ENCODE measurements at regions not wholly inside any gene's neighbourhood (a gene's known extent, or its start where the extent isn't known, plus 50 kb on each side); places are given as distances from the start of the nearest gene placed in this dataset.
"Not testable (repeated sequence)": the region's sequence is repeated elsewhere in the genome, so short reads cannot be mapped to it uniquely, and the experiment has no call there.

DNA sequence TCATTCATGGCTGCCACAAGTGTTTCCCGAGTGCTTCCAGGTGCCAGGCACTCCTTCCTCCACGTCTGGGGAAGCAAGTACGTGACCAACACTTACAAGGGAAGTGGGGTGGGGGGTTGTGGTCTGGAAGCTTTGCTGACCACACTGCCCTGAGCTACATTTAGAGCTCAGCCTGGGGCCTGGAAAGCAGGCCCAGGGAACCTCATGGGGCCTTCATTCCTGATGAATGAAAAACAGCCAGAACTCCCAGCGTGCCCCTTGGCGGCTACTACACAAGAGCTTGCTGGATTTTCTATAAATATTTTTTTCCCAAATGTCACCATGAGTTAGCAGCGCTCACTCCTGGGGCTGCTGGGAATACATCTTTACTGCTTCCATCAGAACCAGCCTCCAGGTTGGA, 73.3 kb downstream of the ABCC12 start:
- no peak for DNase-seq
- no peak overlapping the region for H3K27ac Mint-ChIP-seq
- H3K36me3 Mint-ChIP-seq (ENCODE audit: insufficient read depth) = no peaks in the 10 kb centered on the region
- peaks cover 20 to 63% of the 10 kb centered on the region in 2 donors for H3K27me3 Mint-ChIP-seq
- no peak overlapping the region for H3K4me3 Mint-ChIP-seq
- no peaks in the 10 kb centered on the region for H3K9me3 Mint-ChIP-seq
- H3K4me1 Mint-ChIP-seq (ENCODE audit: low read depth in 2 of 2) = no peaks in the 10 kb centered on the region
- ATAC-seq (replicated peaks) = no peak

DNA sequence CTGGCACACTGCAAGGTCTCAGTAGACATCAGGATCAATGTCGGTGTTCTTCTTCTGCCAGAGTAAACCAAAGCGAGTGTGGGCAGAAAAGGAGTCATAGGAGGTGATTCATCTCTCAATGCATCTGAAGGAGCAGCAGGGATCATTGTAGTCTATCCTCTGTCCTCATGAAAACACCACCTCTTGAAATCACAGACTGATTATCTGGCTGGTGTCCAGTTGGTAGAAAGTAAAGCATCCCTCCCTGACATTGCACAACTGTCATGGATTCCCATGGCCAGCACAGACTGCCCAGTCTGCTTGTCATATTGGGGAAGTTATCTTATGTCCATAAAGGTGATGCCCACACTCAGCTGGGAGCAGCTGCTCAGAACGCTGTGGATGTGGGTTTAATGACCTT, 74.1 kb downstream of the ABCC12 start:
- H3K27ac Mint-ChIP-seq = no peak overlapping the region
- H3K4me1 Mint-ChIP-seq (ENCODE audit: low read depth in 2 of 2) = no peaks in the 10 kb centered on the region
- DNase-seq = no peak
- no peak overlapping the region for H3K4me3 Mint-ChIP-seq
- H3K36me3 Mint-ChIP-seq (ENCODE audit: insufficient read depth) = no peaks in the 10 kb centered on the region
- no peaks in the 10 kb centered on the region for H3K9me3 Mint-ChIP-seq
- no peak for ATAC-seq (replicated peaks)
- H3K27me3 Mint-ChIP-seq = peaks cover 20 to 63% of the 10 kb centered on the region in 2 donors

DNA sequence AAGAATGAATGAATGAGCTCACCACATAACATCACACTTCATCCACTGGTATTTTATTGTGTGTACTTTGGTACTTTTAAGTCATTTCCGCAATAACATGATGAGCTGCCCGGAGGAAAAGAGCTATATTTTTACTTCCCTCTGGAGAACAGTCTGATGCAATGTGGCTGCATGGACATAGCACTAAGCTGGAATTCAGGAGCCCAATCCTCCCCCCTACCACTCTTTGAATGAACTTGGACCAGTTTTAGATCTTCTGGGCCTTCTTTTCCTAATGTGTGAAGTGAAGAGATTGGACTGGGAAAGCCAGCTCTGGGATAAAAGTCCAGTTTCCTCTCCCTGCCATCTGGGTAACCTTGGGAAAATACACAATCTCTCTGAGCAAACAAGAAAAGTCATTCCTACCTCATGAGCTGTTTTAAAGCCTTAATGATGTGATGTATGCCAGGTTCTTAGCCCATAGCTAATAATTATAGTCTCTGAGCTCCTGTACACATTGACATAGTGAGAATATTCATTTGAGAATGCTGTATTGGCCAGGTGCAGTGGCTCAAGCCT, 79.3 kb downstream of the ABCC12 start:
- no peaks in the 10 kb centered on the region for H3K4me1 Mint-ChIP-seq (ENCODE audit: low read depth in 2 of 2)
- no peak overlapping the region for H3K4me3 Mint-ChIP-seq
- DNase-seq = no peak
- ATAC-seq (replicated peaks) = no peak
- no peak overlapping the region for H3K27ac Mint-ChIP-seq
- H3K36me3 Mint-ChIP-seq (ENCODE audit: insufficient read depth) = no peaks in the 10 kb centered on the region
- H3K27me3 Mint-ChIP-seq = peaks cover 21 to 50% of the 10 kb centered on the region in 2 donors
- H3K9me3 Mint-ChIP-seq = no peaks in the 10 kb centered on the region

GRCh38 chr16:48075398-48075797, 80.4 kb downstream of the ABCC12 start:
- Mint-ChIP-seq H3K4me3 (no peak overlapping the region), H3K36me3 (ENCODE audit: insufficient read depth) (no peaks in the 10 kb centered on the region), H3K4me1 (ENCODE audit: low read depth in 2 of 2) (no peaks in the 10 kb centered on the region), H3K9me3 (no peaks in the 10 kb centered on the region), H3K27me3 (peaks cover 28 to 58% of the 10 kb centered on the region in 2 donors), H3K27ac (no peak overlapping the region)
- DNase-seq (no peak), ATAC-seq (replicated peaks) (no peak)

- DNase-seq (no peak), ATAC-seq (replicated peaks) (no peak)
- Mint-ChIP-seq H3K36me3 (ENCODE audit: insufficient read depth) (no peaks in the 10 kb centered on the region), H3K27me3 (peaks cover 20 to 41% of the 10 kb centered on the region in 2 donors), H3K4me3 (no peak overlapping the region), H3K4me1 (ENCODE audit: low read depth in 2 of 2) (no peaks in the 10 kb centered on the region), H3K9me3 (no peaks in the 10 kb centered on the region), H3K27ac (no peak overlapping the region)
These were observed 88.4 kb downstream of the ABCC12 start for GRCh38 chr16:48067388-48067787.

DNA sequence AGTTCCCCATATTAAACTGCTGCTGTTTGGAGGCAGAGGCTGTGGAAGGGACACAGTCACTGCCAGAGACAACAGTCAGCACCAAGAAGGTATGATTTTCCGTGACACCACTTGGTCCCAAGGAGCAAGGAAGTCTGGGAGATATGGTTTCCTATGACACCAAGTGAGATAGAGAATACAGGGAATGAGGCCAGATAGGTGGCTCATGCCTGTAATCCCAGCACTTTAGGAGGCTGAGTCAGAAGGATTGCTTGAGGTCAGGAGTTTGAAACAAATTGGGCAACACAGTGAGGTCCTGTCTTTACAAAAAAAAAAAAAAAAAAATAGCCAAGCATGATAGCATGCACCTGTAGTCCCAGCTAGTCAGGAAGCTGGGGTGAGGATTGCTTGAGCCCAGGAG, 90.8 kb downstream of the ABCC12 start:
- H3K27ac Mint-ChIP-seq = no peak overlapping the region
- H3K4me1 Mint-ChIP-seq (ENCODE audit: low read depth in 2 of 2) = no peaks in the 10 kb centered on the region
- H3K4me3 Mint-ChIP-seq = no peak overlapping the region
- peaks cover 12 to 17% of the 10 kb centered on the region in 2 donors for H3K27me3 Mint-ChIP-seq
- ATAC-seq (replicated peaks) (no peak), DNase-seq (no peak)
- H3K36me3 Mint-ChIP-seq (ENCODE audit: insufficient read depth) = no peaks in the 10 kb centered on the region
- H3K9me3 Mint-ChIP-seq = no peaks in the 10 kb centered on the region

DNA sequence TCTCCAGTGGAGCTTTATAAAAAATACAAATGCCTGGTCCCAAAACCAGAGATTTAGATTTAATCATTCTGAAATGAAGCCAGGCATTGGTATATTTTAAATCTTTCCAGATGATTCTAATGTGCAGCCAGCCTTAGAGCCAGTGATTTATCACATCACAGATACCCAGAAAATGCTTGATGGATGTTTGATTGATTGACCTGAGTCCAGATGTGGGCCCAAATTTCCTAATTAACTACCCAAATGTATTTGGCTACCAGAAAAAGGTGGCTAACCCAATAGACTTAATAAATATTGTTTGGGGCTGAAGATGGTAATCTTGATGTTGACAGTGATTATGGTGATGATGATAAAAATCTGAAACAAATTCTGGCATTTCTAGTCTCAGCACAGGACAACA, 93.1 kb downstream of the ABCC12 start:
- Mint-ChIP-seq H3K36me3 (ENCODE audit: insufficient read depth) (no peaks in the 10 kb centered on the region), H3K9me3 (no peaks in the 10 kb centered on the region), H3K4me1 (ENCODE audit: low read depth in 2 of 2) (no peaks in the 10 kb centered on the region), H3K27me3 (peaks cover 5 to 6% of the 10 kb centered on the region in 2 donors), H3K4me3 (no peak overlapping the region), H3K27ac (no peak overlapping the region)
- DNase-seq (no peak), ATAC-seq (replicated peaks) (no peak)

DNA sequence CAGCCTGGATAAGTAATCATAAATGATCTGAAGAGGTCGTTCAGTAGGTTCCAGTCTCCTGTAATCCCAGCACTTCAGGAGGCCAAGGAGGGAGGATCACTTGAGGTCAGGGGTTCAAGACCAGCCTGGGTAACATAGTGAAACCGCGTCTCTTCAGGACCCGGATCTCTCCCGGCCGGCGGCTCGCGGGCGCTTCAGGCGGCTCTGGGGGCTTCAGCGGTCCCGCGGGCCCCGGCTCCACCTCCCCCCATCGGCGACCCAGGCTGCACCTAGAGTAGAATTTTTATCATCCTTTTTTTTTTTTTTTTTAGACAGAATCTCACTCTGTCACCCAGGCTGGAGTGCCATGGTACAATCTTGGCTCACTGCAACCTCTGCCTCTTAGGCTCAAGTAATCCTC, 95.9 kb downstream of the ABCC12 start:
- ATAC-seq (replicated peaks) (no peak), DNase-seq (no peak)
- H3K36me3 Mint-ChIP-seq (ENCODE audit: insufficient read depth) = no peaks in the 10 kb centered on the region
- H3K27ac Mint-ChIP-seq = no peak overlapping the region
- H3K27me3 Mint-ChIP-seq = peaks cover 10 to 11% of the 10 kb centered on the region in 2 donors
- peaks cover 0 to 5% of the 10 kb centered on the region in 2 donors for H3K4me1 Mint-ChIP-seq (ENCODE audit: low read depth in 2 of 2)
- no peak overlapping the region for H3K4me3 Mint-ChIP-seq
- no peaks in the 10 kb centered on the region for H3K9me3 Mint-ChIP-seq

DNA sequence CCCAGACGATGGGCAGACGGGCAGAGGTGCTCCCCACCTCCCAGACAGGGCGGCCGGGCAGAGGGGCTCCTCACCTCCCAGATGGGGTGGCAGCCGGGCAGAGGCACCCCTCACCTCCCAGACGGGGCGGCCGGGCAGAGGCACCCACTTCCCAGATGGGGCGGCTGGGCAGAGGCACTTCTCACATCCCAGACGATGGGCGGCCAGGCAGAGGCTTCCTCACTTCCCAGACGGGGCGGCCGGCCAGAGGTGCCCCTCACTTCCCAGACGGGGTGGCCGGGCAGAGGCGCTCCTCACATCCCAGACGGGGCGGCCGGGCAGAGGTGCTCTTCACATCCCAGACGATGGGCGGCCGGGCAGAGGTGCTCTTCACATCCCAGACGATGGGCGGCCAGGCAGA, 96.6 kb downstream of the ABCC12 start:
- H3K9me3 Mint-ChIP-seq; H3K36me3 Mint-ChIP-seq (ENCODE audit: insufficient read depth); ATAC-seq (replicated peaks); H3K27ac Mint-ChIP-seq; H3K4me1 Mint-ChIP-seq (ENCODE audit: low read depth in 2 of 2); H3K4me3 Mint-ChIP-seq; DNase-seq: not testable (repeated sequence)
- peaks cover 17 to 18% of the 10 kb centered on the region in 2 donors for H3K27me3 Mint-ChIP-seq

- no peak overlapping the region for H3K27ac Mint-ChIP-seq
- H3K27me3 Mint-ChIP-seq = peaks cover 17 to 27% of the 10 kb centered on the region in 2 donors
- ATAC-seq (replicated peaks) (no peak), DNase-seq (no peak)
- H3K36me3 Mint-ChIP-seq (ENCODE audit: insufficient read depth) = no peaks in the 10 kb centered on the region
- H3K9me3 Mint-ChIP-seq = no peaks in the 10 kb centered on the region
- H3K4me3 Mint-ChIP-seq = no peak overlapping the region
- H3K4me1 Mint-ChIP-seq (ENCODE audit: low read depth in 2 of 2) = peaks cover 0 to 8% of the 10 kb centered on the region in 2 donors
These were observed 98.7 kb downstream of the ABCC12 start for GRCh38 chr16:48057048-48057447.

DNA sequence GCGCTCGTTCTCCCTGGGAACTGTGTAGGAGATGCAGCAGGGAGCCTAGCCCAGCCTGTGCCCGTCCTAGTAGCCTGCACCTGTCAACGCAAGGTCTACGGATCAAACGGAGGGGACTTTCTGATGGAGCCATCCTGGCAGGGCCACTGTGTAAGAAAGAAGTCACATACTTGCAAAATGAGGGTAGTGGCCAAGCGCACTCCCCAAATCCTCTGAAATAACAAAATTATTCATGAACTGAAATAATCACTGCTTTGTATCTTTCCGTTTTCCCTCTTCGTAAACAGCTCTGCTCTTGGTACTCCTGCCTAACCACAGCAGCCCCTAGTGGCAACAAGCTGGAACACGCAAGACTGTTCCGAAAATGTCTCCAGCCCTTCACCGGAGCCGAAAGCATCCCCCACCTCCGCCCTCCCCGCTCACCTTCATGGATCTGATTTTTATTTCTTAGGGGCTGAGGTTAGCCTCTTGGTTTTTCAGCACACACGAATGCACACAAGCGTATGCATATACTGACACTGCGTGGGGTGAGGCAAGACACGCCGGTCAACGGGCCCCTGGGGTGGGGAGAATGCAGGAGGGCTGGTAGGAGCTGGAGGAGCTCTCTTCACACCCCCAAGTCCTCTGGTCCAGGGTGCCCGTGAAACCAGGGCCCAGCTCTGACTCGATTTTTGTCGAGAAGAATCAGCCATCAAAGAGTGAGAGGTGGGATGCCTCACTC, 100.8 kb downstream of the ABCC12 start:
- Mint-ChIP-seq H3K9me3 (no peaks in the 10 kb centered on the region), H3K4me1 (ENCODE audit: low read depth in 2 of 2) (peaks cover 0 to 8% of the 10 kb centered on the region in 2 donors), H3K27ac (no peak overlapping the region), H3K36me3 (ENCODE audit: insufficient read depth) (no peaks in the 10 kb centered on the region), H3K4me3 (no peak overlapping the region), H3K27me3 (peaks cover 19 to 46% of the 10 kb centered on the region in 2 donors)
- DNase-seq (peak in 1 of 3 experiments; percentile 1), ATAC-seq (replicated peaks) (peak; percentile 33)

DNA sequence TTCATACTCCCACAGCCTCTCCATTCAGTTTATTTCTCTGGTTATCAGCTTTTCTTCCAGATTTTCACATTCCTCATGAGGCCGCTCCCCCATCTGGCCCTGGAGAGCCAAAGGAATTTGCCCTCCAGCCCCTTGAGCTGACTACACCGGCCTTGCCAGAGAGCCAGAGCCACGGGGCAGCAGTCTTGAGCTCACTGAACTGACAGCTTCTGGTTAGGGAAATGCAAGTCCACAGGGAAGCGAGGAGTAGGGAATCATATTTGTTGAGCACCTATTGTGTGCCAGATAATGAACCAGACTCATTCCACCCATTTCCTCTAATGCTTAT, 102.4 kb downstream of the ABCC12 start:
- H3K27me3 Mint-ChIP-seq = peaks cover 19 to 53% of the 10 kb centered on the region in 2 donors
- H3K4me3 Mint-ChIP-seq = no peak overlapping the region
- peaks cover 0 to 8% of the 10 kb centered on the region in 2 donors for H3K4me1 Mint-ChIP-seq (ENCODE audit: low read depth in 2 of 2)
- no peaks in the 10 kb centered on the region for H3K36me3 Mint-ChIP-seq (ENCODE audit: insufficient read depth)
- H3K27ac Mint-ChIP-seq = no peak overlapping the region
- DNase-seq (no peak), ATAC-seq (replicated peaks) (no peak)
- no peaks in the 10 kb centered on the region for H3K9me3 Mint-ChIP-seq

GRCh38 chr16:48052731-48053417, 102.9 kb downstream of the ABCC12 start:
- no peaks in the 10 kb centered on the region for H3K36me3 Mint-ChIP-seq (ENCODE audit: insufficient read depth)
- H3K27ac Mint-ChIP-seq = no peak overlapping the region
- peaks cover 19 to 53% of the 10 kb centered on the region in 2 donors for H3K27me3 Mint-ChIP-seq
- peaks cover 0 to 8% of the 10 kb centered on the region in 2 donors for H3K4me1 Mint-ChIP-seq (ENCODE audit: low read depth in 2 of 2)
- DNase-seq = no peak
- no peak for ATAC-seq (replicated peaks)
- H3K4me3 Mint-ChIP-seq = no peak overlapping the region
- H3K9me3 Mint-ChIP-seq = no peaks in the 10 kb centered on the region

DNA sequence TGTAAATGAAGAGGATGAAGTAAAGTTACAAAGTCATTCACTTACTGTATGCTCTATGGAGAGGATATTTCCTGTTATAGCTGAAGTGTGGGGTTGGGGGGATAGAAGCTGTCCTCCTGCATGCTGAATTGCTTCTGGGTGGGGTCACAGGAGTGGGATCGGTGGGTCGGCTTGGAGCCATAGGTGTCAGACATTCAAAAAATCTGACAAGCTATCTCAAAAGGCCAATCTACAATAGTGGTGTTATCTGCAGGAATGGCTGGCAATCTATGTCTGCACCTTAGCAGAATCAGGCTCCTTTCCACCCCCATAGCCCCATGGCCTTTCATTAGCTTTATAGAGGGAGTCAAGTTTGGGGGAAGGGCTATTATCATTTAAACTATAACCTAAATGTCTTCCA, 104.9 kb downstream of the ABCC12 start:
- no peak overlapping the region for H3K4me3 Mint-ChIP-seq
- DNase-seq (no peak), ATAC-seq (replicated peaks) (no peak)
- no peaks in the 10 kb centered on the region for H3K9me3 Mint-ChIP-seq
- H3K36me3 Mint-ChIP-seq (ENCODE audit: insufficient read depth) = no peaks in the 10 kb centered on the region
- peaks cover 0 to 8% of the 10 kb centered on the region in 2 donors for H3K4me1 Mint-ChIP-seq (ENCODE audit: low read depth in 2 of 2)
- no peak overlapping the region for H3K27ac Mint-ChIP-seq
- H3K27me3 Mint-ChIP-seq = peaks cover 27 to 56% of the 10 kb centered on the region in 2 donors
